Esophagus muscularis mucosa (tissue), 4 donors: ENCODE measurements at regions not wholly inside any gene's neighbourhood (a gene's known extent, or its start where the extent isn't known, plus 50 kb on each side); places are given as distances from the start of the nearest gene placed in this dataset.

Experiments used
- CTCF ChIP-seq, 3 experiments: fragments of 200-600 bp in 2 of 3; fragments of 450-650 bp in 1 of 3; sonication (generic) in 2 of 3; IDR thresholded peaks; one replicate each; pipeline ENCODE4 v1.5.1; 2017 to 2019; ENCODE audit warnings: antibody characterized with exemption in 3 of 3, mild to moderate bottlenecking in 2 of 3, moderate library complexity in 1 of 3
- EP300 ChIP-seq: sonication (generic); formaldehyde crosslinking; IDR thresholded peaks from one replicate; pipeline ENCODE4 v1.6.1; 2017; ENCODE audit warnings: antibody characterized with exemption
- POLR2A ChIP-seq: fragments of 450-650 bp; IDR thresholded peaks from one replicate; pipeline ENCODE4 v1.6.1; 2017; ENCODE audit warnings: antibody characterized with exemption, moderate library complexity, mild to moderate bottlenecking, low read depth
- POLR2AphosphoS5 ChIP-seq, 2 donors: sonication (generic); formaldehyde crosslinking; IDR thresholded peaks; one replicate each; pipeline ENCODE4 v1.6.1; 2017; ENCODE audit warnings: antibody characterized with exemption in 2 of 2

GRCh38 chr1:99532276-99532580, 113.7 kb upstream of the PALMD start:
- TF ChIP-seq POLR2AphosphoS5 (IDR thresholded peaks at IDR 0.05) (no peak), CTCF (IDR thresholded peaks at IDR 0.05) (no peak), POLR2A (no peak), EP300 (no peak)
